Heart left ventricle (tissue), 16 donors: ENCODE measurements at regions not wholly inside any gene's neighbourhood (a gene's known extent, or its start where the extent isn't known, plus 50 kb on each side); places are given as distances from the start of the nearest gene placed in this dataset.
"Not testable (repeated sequence)": the region's sequence is repeated elsewhere in the genome, so short reads cannot be mapped to it uniquely, and the experiment has no call there.

Experiments used
- ATAC-seq, 4 donors: fragments of 200-7000 bp; cut with Tn5 transposase; one replicate each; pipeline ENCODE4 v1.9.1; 2020 to 2022; ENCODE audit warnings: moderate library complexity in 4 of 4, mild to moderate bottlenecking in 3 of 4, moderate number of reproducible peaks in 1 of 4
- DNase-seq, 5 donors: peaks; one replicate each; pipeline ENCODE4 v3.0.0-alpha.2; 2020
- H3K27ac ChIP-seq, 12 donors: fragments of 200-600 bp; sonication (generic) in 4 of 12; one replicate each; pipeline versions ENCODE4 v1.5.0 to v1.8.0; 2016 to 2022; ENCODE audit warnings: mild to moderate bottlenecking in 2 of 12
- H3K27me3 ChIP-seq, 9 donors: fragments of 200-600 bp; sonication (generic) in 2 of 9; one replicate each; pipeline versions ENCODE4 v1.5.1 to v1.8.0; 2016 to 2022; ENCODE audit warnings: mild to moderate bottlenecking in 3 of 9
- H3K36me3 ChIP-seq, 9 donors: fragments of 200-600 bp; sonication (generic) in 2 of 9; one replicate each; pipeline versions ENCODE4 v1.5.0 to v1.8.0; 2018 to 2022; ENCODE audit warnings: mild to moderate bottlenecking in 2 of 9
- H3K4me1 ChIP-seq, 12 donors: fragments of 200-600 bp; sonication (generic) in 4 of 12; one replicate each; pipeline versions ENCODE4 v1.5.0 to v1.8.0; 2016 to 2022; ENCODE audit warnings: mild to moderate bottlenecking in 3 of 12
- H3K4me3 ChIP-seq, 12 donors: fragments of 200-600 bp; sonication (generic) in 4 of 12; one replicate each; pipeline versions ENCODE4 v1.5.0 to v1.8.0; 2017 to 2022; ENCODE audit warnings: mild to moderate bottlenecking in 9 of 12, moderate library complexity in 4 of 12
- H3K9me3 ChIP-seq, 12 donors: fragments of 200-600 bp; sonication (generic) in 4 of 12; one replicate each; pipeline versions ENCODE4 v1.5.0 to v1.8.0; 2016 to 2022; ENCODE audit warnings: mild to moderate bottlenecking in 1 of 12
- CTCF ChIP-seq, 12 donors: fragments of 200-600 bp; sonication (generic) in 4 of 12; IDR thresholded peaks; one replicate each; pipeline versions ENCODE4 v1.5.0 to v1.8.0; 2018 to 2022; ENCODE audit warnings: antibody characterized with exemption in 12 of 12, mild to moderate bottlenecking in 5 of 12
- POLR2A ChIP-seq, 2 donors: fragments of 450-650 bp; IDR thresholded peaks; one replicate each; pipeline ENCODE4 v1.6.1; 2017; ENCODE audit warnings: antibody characterized with exemption in 2 of 2, mild to moderate bottlenecking in 2 of 2, moderate library complexity in 2 of 2
- WGBS, 4 donors: extraction: QIAGEN DNeasy Blood & Tissue Kit in 2 of 4; methylation state at CpG; one replicate each; pipeline versions ENCODE4 v1.1.5 to v1.1.7; 2013 to 2018; 5-methylcytosine and 5-hydroxymethylcytosine counted together
- intact Hi-C, 10 donors: fragments of 100-400 bp; cut with DNase I; formaldehyde crosslinking; loops; one replicate each; pipeline versions ENCODE4 v1.11.1 to v1.14.2; 2022
- donor health status: ischemic (EF 13 %, LVEDD 7.1; RV severe dilation, severe dysfunction).
- donor health status: healthy with polysubstance abuse.
- donor health status: DM: no; HTN: yes; CAD: no.
- donor health status: DM: no; HTN: no; CAD: no.
- donor health status: ischemic (EF 25% LVEDD 6.9; RV normal size, moderate dysfunction).
- donor health status: ischemic (EF 25% LVEDD 5.7; RV mildly dilated, moderate dysfunction).
- donor health status: healthy.
- donor health status: DM: yes; HTN: yes; CAD: no.
- donor health status: ischemic (EF 35%, LVEDD 5.7; RV mildly dilated, moderate dysfunction).
- donor health status: nonischemic (EF 11% LVEDD 7.7; RV severe dilation, severe dysfunction).
- donor health status: DM: yes; HTN: yes; CAD: no.
- donor health status: PGD.
- donor health status: ischemic (EF 29% LVEDD 5.4; RV normal size, mild dysfunction).
- donor health status: nonischemic (EF 23%, LVEDD 6.1; RV moderate dilation, normal function).

- no peaks in the 10 kb centered on the region for H3K27me3 ChIP-seq
- H3K9me3 ChIP-seq, result peaks cover 0 to 10% (median 2%) of the 10 kb centered on the region in 12 donors
- H3K36me3 ChIP-seq, result no peaks in the 10 kb centered on the region
- TF ChIP-seq CTCF (IDR thresholded peaks at IDR 0.05) (no peak), POLR2A (IDR thresholded peaks at IDR 0.05) (no peak)
- ATAC-seq (no peak), DNase-seq (no peak)
- H3K4me1 ChIP-seq, result no peaks in the 10 kb centered on the region
- intact Hi-C loops, result no loop called here
- H3K27ac ChIP-seq, result no peak overlapping the region
- no peak overlapping the region for H3K4me3 ChIP-seq
- 81 to 88% (median 85%) methylated on average over 3 of the region's 3 CpGs for WGBS, 4 donors
Measured at GRCh38 chr1:95668165-95668564, 434.2 kb downstream of the RWDD3 start.

- H3K4me1 ChIP-seq, intact Hi-C loops, H3K9me3 ChIP-seq, H3K4me3 ChIP-seq, H3K27me3 ChIP-seq, H3K36me3 ChIP-seq, DNase-seq, H3K27ac ChIP-seq, ATAC-seq: not testable (repeated sequence)
- 93 to 94% (median 94%) methylated on average over 15 to 29 of the region's 29 CpGs for WGBS, 4 donors
Measured at GRCh38 chr1:95669638-95670037, 435.6 kb downstream of the RWDD3 start.

GRCh38 chr1:95671098-95671497 is 437.1 kb downstream of the RWDD3 start:
- H3K4me1 ChIP-seq, result no peaks in the 10 kb centered on the region
- WGBS, 4 donors, result 75 to 92% (median 84%) methylated on average over 1 of the region's 1 CpG
- TF ChIP-seq CTCF (IDR thresholded peaks at IDR 0.05) (no peak), POLR2A (IDR thresholded peaks at IDR 0.05) (no peak)
- no peaks in the 10 kb centered on the region for H3K27me3 ChIP-seq
- no peak for DNase-seq
- H3K9me3 ChIP-seq, result no peaks in the 10 kb centered on the region
- no peak overlapping the region for H3K27ac ChIP-seq
- intact Hi-C loops, result no loop called here
- no peaks in the 10 kb centered on the region for H3K36me3 ChIP-seq
- H3K4me3 ChIP-seq, result no peak overlapping the region
- no peak for ATAC-seq

GRCh38 chr1:95679262-95679661 is 445.3 kb downstream of the RWDD3 start:
- intact Hi-C loops, result no loop called here
- Histone ChIP-seq H3K27me3 (no peaks in the 10 kb centered on the region), H3K27ac (no peak overlapping the region), H3K9me3 (no peaks in the 10 kb centered on the region), H3K36me3 (no peaks in the 10 kb centered on the region), H3K4me3 (no peak overlapping the region), H3K4me1 (no peaks in the 10 kb centered on the region)
- ATAC-seq (no peak), DNase-seq (no peak)
- WGBS, 4 donors, result 69 to 79% (median 77%) methylated on average over 5 of the region's 5 CpGs
- TF ChIP-seq POLR2A (IDR thresholded peaks at IDR 0.05) (no peak), CTCF (IDR thresholded peaks at IDR 0.05) (no peak)

GRCh38 chr1:95685081-95685480 is 451.1 kb downstream of the RWDD3 start:
- DNase-seq, result no peak
- TF ChIP-seq CTCF (IDR thresholded peaks at IDR 0.05) (no peak), POLR2A (IDR thresholded peaks at IDR 0.05) (no peak)
- Histone ChIP-seq H3K36me3 (no peaks in the 10 kb centered on the region), H3K4me1 (no peaks in the 10 kb centered on the region), H3K4me3 (no peak overlapping the region), H3K9me3 (no peaks in the 10 kb centered on the region), H3K27ac (no peak overlapping the region), H3K27me3 (no peaks in the 10 kb centered on the region)
- no peak for ATAC-seq
- intact Hi-C loops, result no loop called here
- WGBS, 4 donors, result 9 to 45% (median 29%) methylated on average over 2 of the region's 2 CpGs
